ENCODE measurements at regions not wholly inside any gene's neighbourhood (a gene's known extent, or its start where the extent isn't known, plus 50 kb on each side); places are given as distances from the start of the nearest gene placed in this dataset.

GRCh38 chr2:19712850-19713249, 188.9 kb downstream of the TTC32 start:
- TF ChIP-seq CTCF (IDR thresholded peaks at IDR 0.05) = no peak
- no peak for TF ChIP-seq EP300 (IDR thresholded peaks at IDR 0.05)
- no peak for TF ChIP-seq POLR2A (IDR thresholded peaks at IDR 0.05)
